T47D (cell line): ENCODE measurements at regions not wholly inside any gene's neighbourhood (a gene's known extent, or its start where the extent isn't known, plus 50 kb on each side); places are given as distances from the start of the nearest gene placed in this dataset.

Source experiments
- DNase-seq, 2 experiments: peaks; one replicate each; pipeline versions ENCODE4 v3.0.0 to v3.0.0-alpha.2; 2011 to 2012; ENCODE audit warnings: low read depth in 1 of 2, low spot score in 1 of 2
- JUND ChIP-seq: IDR thresholded peaks from 2 replicates; pipeline ENCODE4 v1.6.1; 2012; ENCODE audit warnings: low read depth
- in situ Hi-C: cut with HindIII; loops from 2 replicates; pipeline ENCODE4 v1.10.0; 2016; ENCODE audit warnings: low sequenced_read_pairs, low pct_unique_long_range_greater_than_20kb

GRCh38 chr2:234550511-234551107, 53.7 kb upstream of the ARL4C start:
- TF ChIP-seq JUND = no peak
- peak; percentile 38 to 72 for DNase-seq
- in situ Hi-C loops = no loop called here

GRCh38 chr2:234550056-234550455, 53.2 kb upstream of the ARL4C start:
- no peak for TF ChIP-seq JUND
- DNase-seq = no peak
- in situ Hi-C loops = no loop called here

- no peak for TF ChIP-seq JUND
- in situ Hi-C loops = no loop called here
- DNase-seq = peak in 1 of 2 experiments; percentile 5
Observed at GRCh38 chr2:234548695-234549420, 52.0 kb upstream of the ARL4C start.

GRCh38 chr2:234546770-234547169, 49.9 kb upstream of the ARL4C start:
- no peak for DNase-seq
- TF ChIP-seq JUND = no peak
- in situ Hi-C loops = no loop called here
